ENCODE measurements at regions not wholly inside any gene's neighbourhood (a gene's known extent, or its start where the extent isn't known, plus 50 kb on each side); places are given as distances from the start of the nearest gene placed in this dataset.

DNA sequence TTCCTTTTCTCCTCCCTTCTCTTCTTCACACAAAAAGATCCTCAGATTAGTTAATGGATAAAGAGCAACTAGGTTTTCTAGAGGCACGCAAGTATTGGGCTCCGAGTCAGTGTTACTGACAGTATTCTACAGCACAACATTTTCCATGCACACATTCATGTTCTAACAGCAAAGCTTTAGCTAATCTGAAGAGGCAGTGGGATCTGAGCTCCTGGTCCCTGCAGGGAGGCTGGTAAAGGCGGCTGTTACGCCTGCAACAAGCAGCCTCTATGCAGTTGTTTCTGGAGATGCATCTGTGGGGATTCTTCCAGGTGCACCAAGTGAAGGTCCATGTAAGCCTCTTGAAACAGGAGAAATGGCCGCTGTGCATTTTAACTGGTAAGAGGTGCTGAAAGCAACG is 143.8 kb downstream of the EFNB2 start:
- TF ChIP-seq, protein P1, sequence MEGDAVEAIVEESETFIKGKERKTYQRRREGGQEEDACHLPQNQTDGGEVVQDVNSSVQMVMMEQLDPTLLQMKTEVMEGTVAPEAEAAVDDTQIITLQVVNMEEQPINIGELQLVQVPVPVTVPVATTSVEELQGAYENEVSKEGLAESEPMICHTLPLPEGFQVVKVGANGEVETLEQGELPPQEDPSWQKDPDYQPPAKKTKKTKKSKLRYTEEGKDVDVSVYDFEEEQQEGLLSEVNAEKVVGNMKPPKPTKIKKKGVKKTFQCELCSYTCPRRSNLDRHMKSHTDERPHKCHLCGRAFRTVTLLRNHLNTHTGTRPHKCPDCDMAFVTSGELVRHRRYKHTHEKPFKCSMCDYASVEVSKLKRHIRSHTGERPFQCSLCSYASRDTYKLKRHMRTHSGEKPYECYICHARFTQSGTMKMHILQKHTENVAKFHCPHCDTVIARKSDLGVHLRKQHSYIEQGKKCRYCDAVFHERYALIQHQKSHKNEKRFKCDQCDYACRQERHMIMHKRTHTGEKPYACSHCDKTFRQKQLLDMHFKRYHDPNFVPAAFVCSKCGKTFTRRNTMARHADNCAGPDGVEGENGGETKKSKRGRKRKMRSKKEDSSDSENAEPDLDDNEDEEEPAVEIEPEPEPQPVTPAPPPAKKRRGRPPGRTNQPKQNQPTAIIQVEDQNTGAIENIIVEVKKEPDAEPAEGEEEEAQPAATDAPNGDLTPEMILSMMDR (IDR thresholded peaks at IDR 0.05; ENCODE audit: borderline replicate concordance, extremely low read depth, low read length, poor library complexity, severe bottlenecking): no peak
- TF ChIP-seq EZH2 (IDR thresholded peaks at IDR 0.05; ENCODE audit: borderline replicate concordance, low read depth, low read length, severe bottlenecking): no peak
